Panc1 (cell line): ENCODE measurements at regions not wholly inside any gene's neighbourhood (a gene's known extent, or its start where the extent isn't known, plus 50 kb on each side); places are given as distances from the start of the nearest gene placed in this dataset.
"Not testable (repeated sequence)": the region's sequence is repeated elsewhere in the genome, so short reads cannot be mapped to it uniquely, and the experiment has no call there.

ENCODE experiments used
- ATAC-seq: fragments of 200-7000 bp; cut with Tn5 transposase; 2 replicates; pipeline ENCODE4 v1.9.1; 2020; ENCODE audit warnings: mild to moderate bottlenecking, moderate library complexity
- BruUV-seq: library from RNA; stranded (reverse); fragments of 400-500 nt; replicated peaks from 2 replicates; lab custom pipeline; 2021; lab: Mats Ljungman, UMichigan
- CTCF ChIA-PET: fragments of 300-600 bp; sonication (Branson Sonifier 250); formaldehyde crosslinking; loops from one replicate; lab custom pipeline; 2022; ENCODE audit warnings: antibody characterized with exemption; lab: Charles Lee
- POLR2A ChIA-PET: fragments of 300-600 bp; sonication (Branson Sonifier 250); formaldehyde crosslinking; loops from one replicate; lab custom pipeline; 2022; ENCODE audit warnings: antibody characterized with exemption; lab: Charles Lee
- DNase-seq: peaks from one replicate; pipeline ENCODE4 v3.0.0-alpha.2; 2010; ENCODE audit warnings: low read depth, low spot score
- H3K27ac ChIP-seq: 2 replicates; pipeline ENCODE4 v1.5.1; 2011; ENCODE audit warnings: mild to moderate bottlenecking, low read length, inconsistent platforms
- H3K27me3 ChIP-seq: fragments of 200-500 bp; sonication (Bioruptor generic); 2 replicates; pipeline ENCODE4 v1.6.0; 2014; ENCODE audit warnings: low read length, inconsistent platforms; ENCODE audit not compliant: control insufficient read depth, insufficient read depth
- H3K36me3 ChIP-seq: fragments of 200-500 bp; sonication (Bioruptor generic); 2 replicates; pipeline ENCODE4 v1.5.1; 2014; ENCODE audit warnings: inconsistent platforms, mild to moderate bottlenecking, low read length, moderate library complexity; ENCODE audit not compliant: control insufficient read depth, insufficient read depth
- H3K4me1 ChIP-seq: 2 replicates; pipeline ENCODE4 v1.5.1; 2011; ENCODE audit warnings: inconsistent platforms, mild to moderate bottlenecking, low read length, moderate library complexity; ENCODE audit not compliant: control insufficient read depth, insufficient read depth
- H3K4me3 ChIP-seq, 2 experiments: 2 replicates each; pipeline ENCODE4 v1.5.1; 2011 to 2012; ENCODE audit warnings: low read depth in 2 of 2, low read length in 2 of 2, mild to moderate bottlenecking in 2 of 2, inconsistent platforms in 1 of 2, moderate library complexity in 1 of 2
- H3K9me3 ChIP-seq: fragments of 200-500 bp; sonication (Bioruptor generic); 2 replicates; pipeline ENCODE4 v1.5.1; 2014; ENCODE audit warnings: low read depth, mild to moderate bottlenecking, inconsistent platforms, low read length, moderate library complexity; ENCODE audit not compliant: control insufficient read depth, insufficient read depth
- POLR2AphosphoS5 ChIP-seq: IDR thresholded peaks from 2 replicates; pipeline ENCODE4 v1.6.1; 2012; ENCODE audit warnings: mild to moderate bottlenecking, low read depth, low read length, moderate library complexity
- SIN3A ChIP-seq: IDR thresholded peaks from 2 replicates; pipeline ENCODE4 v1.6.1; 2012; ENCODE audit warnings: low read depth, mild to moderate bottlenecking, low read length, moderate library complexity, borderline replicate concordance; ENCODE audit not compliant: insufficient read depth
- TCF7L2 ChIP-seq: IDR thresholded peaks from 2 replicates; pipeline ENCODE4 v1.6.1; 2011; ENCODE audit warnings: mild to moderate bottlenecking, low read depth, low read length, inconsistent platforms
- in situ Hi-C: cut with HindIII; loops from 2 replicates; pipeline ENCODE4 v1.10.0; 2016; ENCODE audit warnings: low sequenced_read_pairs, low pct_unique_long_range_greater_than_20kb
- intact Hi-C: fragments of 100-400 bp; cut with micrococcal nuclease; formaldehyde crosslinking; loops from one replicate; pipeline ENCODE4 v1.10.0; 2022; ENCODE audit not compliant: unreplicated experiment
- TF ChIP-seq, protein P1 (sequence below): fragments of 450-650 bp; IDR thresholded peaks from 2 replicates; pipeline ENCODE4 v1.5.1; 2017; ENCODE audit warnings: mild to moderate bottlenecking
- TF ChIP-seq, protein P2 (sequence below), 2 experiments: IDR thresholded peaks; 2 replicates each; pipeline ENCODE4 v1.6.1; 2011 to 2012; ENCODE audit warnings: low read depth in 2 of 2, control low read depth in 1 of 2, low read length in 1 of 2, mild to moderate bottlenecking in 1 of 2, moderate library complexity in 1 of 2; ENCODE audit not compliant: insufficient read depth in 1 of 2

DNA sequence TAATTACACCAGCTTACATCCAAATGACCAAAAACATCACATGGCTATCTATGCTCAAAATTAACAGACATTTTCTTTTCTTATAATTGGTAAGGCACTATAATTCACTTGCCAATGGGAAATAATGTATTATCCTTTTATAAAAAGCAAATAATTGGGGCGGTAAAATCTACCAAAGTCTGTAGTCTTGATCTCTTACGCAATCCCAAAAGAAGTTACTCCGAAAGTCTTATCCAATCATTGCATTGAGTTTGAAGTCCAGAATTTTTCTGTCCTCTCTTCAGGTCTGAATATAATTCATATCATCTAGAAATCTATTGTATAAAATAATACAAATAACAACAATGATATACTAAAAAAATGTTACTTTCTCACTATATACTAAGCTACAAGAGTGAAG, 273.3 kb upstream of the CADM2 start:
- H3K36me3 ChIP-seq = no peaks in the 10 kb centered on the region
- H3K27me3 ChIP-seq = no peaks in the 10 kb centered on the region
- no peaks in the 10 kb centered on the region for H3K9me3 ChIP-seq
- DNase-seq = no peak
- no peak for TF ChIP-seq SIN3A
- no peak for TF ChIP-seq POLR2AphosphoS5
- TF ChIP-seq, protein P1, sequence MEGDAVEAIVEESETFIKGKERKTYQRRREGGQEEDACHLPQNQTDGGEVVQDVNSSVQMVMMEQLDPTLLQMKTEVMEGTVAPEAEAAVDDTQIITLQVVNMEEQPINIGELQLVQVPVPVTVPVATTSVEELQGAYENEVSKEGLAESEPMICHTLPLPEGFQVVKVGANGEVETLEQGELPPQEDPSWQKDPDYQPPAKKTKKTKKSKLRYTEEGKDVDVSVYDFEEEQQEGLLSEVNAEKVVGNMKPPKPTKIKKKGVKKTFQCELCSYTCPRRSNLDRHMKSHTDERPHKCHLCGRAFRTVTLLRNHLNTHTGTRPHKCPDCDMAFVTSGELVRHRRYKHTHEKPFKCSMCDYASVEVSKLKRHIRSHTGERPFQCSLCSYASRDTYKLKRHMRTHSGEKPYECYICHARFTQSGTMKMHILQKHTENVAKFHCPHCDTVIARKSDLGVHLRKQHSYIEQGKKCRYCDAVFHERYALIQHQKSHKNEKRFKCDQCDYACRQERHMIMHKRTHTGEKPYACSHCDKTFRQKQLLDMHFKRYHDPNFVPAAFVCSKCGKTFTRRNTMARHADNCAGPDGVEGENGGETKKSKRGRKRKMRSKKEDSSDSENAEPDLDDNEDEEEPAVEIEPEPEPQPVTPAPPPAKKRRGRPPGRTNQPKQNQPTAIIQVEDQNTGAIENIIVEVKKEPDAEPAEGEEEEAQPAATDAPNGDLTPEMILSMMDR = no peak
- TF ChIP-seq, protein P2, sequence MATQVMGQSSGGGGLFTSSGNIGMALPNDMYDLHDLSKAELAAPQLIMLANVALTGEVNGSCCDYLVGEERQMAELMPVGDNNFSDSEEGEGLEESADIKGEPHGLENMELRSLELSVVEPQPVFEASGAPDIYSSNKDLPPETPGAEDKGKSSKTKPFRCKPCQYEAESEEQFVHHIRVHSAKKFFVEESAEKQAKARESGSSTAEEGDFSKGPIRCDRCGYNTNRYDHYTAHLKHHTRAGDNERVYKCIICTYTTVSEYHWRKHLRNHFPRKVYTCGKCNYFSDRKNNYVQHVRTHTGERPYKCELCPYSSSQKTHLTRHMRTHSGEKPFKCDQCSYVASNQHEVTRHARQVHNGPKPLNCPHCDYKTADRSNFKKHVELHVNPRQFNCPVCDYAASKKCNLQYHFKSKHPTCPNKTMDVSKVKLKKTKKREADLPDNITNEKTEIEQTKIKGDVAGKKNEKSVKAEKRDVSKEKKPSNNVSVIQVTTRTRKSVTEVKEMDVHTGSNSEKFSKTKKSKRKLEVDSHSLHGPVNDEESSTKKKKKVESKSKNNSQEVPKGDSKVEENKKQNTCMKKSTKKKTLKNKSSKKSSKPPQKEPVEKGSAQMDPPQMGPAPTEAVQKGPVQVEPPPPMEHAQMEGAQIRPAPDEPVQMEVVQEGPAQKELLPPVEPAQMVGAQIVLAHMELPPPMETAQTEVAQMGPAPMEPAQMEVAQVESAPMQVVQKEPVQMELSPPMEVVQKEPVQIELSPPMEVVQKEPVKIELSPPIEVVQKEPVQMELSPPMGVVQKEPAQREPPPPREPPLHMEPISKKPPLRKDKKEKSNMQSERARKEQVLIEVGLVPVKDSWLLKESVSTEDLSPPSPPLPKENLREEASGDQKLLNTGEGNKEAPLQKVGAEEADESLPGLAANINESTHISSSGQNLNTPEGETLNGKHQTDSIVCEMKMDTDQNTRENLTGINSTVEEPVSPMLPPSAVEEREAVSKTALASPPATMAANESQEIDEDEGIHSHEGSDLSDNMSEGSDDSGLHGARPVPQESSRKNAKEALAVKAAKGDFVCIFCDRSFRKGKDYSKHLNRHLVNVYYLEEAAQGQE (IDR thresholded peaks at IDR 0.05; ENCODE audit: insufficient read depth in 1 of 2, low read depth in 2 of 2, low read length in 1 of 2) = no peak
- TF ChIP-seq TCF7L2 = no peak
- no peak overlapping the region for H3K27ac ChIP-seq
- POLR2A ChIA-PET = interaction anchor here (0.6 kb wide), 1 partner anchor 307 kb away, joined by 3 read pairs; no protein-coding TSS in a partner anchor
- in situ Hi-C loops (no loop called here), intact Hi-C loops (no loop called here)
- no TSS peak for BruUV-seq
- ATAC-seq = no peak
- no peak overlapping the region for H3K4me3 ChIP-seq
- CTCF ChIA-PET = no interaction called here
- no peaks in the 10 kb centered on the region for H3K4me1 ChIP-seq

DNA sequence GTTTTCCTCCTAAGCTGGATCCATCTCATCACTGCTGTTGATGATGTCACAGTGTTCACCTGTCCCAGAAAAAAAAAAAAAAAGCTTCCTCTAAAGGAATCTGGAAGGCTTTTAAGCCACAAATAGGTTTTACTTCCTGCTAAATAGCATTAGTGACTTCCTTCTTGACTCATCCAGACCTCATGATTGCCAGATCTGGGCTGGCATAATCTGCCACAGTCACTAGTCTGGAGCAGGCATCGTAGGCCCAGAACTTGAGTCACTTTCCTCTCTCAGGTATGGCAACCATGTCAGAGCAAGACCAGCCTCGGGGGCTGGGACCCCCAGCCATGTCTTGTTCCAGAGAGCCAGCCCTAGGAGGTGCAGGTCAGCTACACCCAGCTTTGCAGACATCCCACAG, 266.5 kb upstream of the CADM2 start:
- ATAC-seq (no peak), DNase-seq (no peak)
- TF ChIP-seq, protein P2 (IDR thresholded peaks at IDR 0.05; ENCODE audit: insufficient read depth in 1 of 2, low read depth in 2 of 2, low read length in 1 of 2) = no peak
- TF ChIP-seq TCF7L2 (no peak), POLR2AphosphoS5 (no peak), SIN3A (no peak)
- TF ChIP-seq, protein P1 = no peak
- no peaks in the 10 kb centered on the region for H3K9me3 ChIP-seq
- H3K27ac ChIP-seq = no peak overlapping the region
- H3K4me1 ChIP-seq = no peaks in the 10 kb centered on the region
- POLR2A ChIA-PET = no interaction called here
- CTCF ChIA-PET = no interaction called here
- in situ Hi-C loops (no loop called here), intact Hi-C loops (no loop called here)
- H3K36me3 ChIP-seq = no peaks in the 10 kb centered on the region
- H3K4me3 ChIP-seq = no peak overlapping the region
- no TSS peak for BruUV-seq
- H3K27me3 ChIP-seq = no peaks in the 10 kb centered on the region

DNA sequence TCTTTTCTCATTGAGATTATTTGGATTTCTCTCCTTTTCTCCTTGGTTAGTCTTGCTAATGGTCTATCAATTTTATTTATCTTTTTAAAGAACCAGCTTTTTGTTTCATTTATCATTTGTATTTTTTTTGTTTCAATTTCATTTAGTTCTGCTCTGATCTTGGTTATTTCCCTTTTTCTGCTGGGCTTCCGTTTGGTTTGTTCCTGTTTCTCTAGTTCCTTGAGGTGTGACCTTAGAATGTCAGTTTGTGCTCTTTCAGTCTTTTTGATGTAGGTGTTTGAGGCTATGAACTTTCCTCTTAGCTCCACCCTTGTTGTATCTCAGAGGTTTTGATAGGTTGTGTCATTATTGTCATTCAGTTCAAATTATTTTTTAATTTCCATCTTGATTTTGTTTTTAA, 248.5 kb upstream of the CADM2 start:
- in situ Hi-C loops = not testable (repeated sequence)

More for the DNA sequence above, 248.5 kb upstream of the CADM2 start:
- H3K27me3 ChIP-seq, H3K4me1 ChIP-seq, H3K4me3 ChIP-seq, POLR2A ChIA-PET, H3K9me3 ChIP-seq, BruUV-seq, DNase-seq, H3K27ac ChIP-seq, H3K36me3 ChIP-seq, CTCF ChIA-PET, intact Hi-C loops, ATAC-seq: not testable (repeated sequence)
